ENCODE measurements at regions not wholly inside any gene's neighbourhood (a gene's known extent, or its start where the extent isn't known, plus 50 kb on each side); places are given as distances from the start of the nearest gene placed in this dataset.

GRCh38 chr2:67701011-67701410 lies 303.9 kb downstream of the ETAA1 start:
- Histone ChIP-seq H2AFZ (ENCODE audit: low read length) (no peak overlapping the region), H4K20me1 (ENCODE audit: insufficient read depth, low read length) (no peaks in the 10 kb centered on the region), H3K36me3 (replicated peaks in 1 of 2; ENCODE audit: control insufficient read depth in 1 of 2, insufficient read depth in 2 of 2, low read length in 2 of 2) (no peaks in the 10 kb centered on the region), H3K4me3 (replicated peaks in 1 of 3; ENCODE audit: insufficient read depth in 1 of 3, low read depth in 2 of 3, low read length in 3 of 3) (no peak overlapping the region), H3K9me3 (ENCODE audit: low read length) (no peaks in the 10 kb centered on the region), H3K79me2 (ENCODE audit: insufficient read depth, low read length) (no peaks in the 10 kb centered on the region), H3K4me2 (ENCODE audit: low read depth, low read length) (no peak overlapping the region), H3K27me3 (ENCODE audit: control insufficient read depth in 1 of 2, insufficient read depth in 2 of 2, low read length in 2 of 2) (no peaks in the 10 kb centered on the region), H3K27ac (ENCODE audit: extremely low read length, insufficient read depth, low read length) (no peak overlapping the region), H3K9ac (ENCODE audit: insufficient read depth, low read depth, low read length) (no peak overlapping the region), H3K4me1 (ENCODE audit: insufficient read depth, low read length) (no peaks in the 10 kb centered on the region)
- TF ChIP-seq ZNF253 (CRISPR knock-in tag; IDR thresholded peaks at IDR 0.05; ENCODE audit: borderline replicate concordance) (no peak), MAFF (IDR thresholded peaks at IDR 0.05; ENCODE audit: low read depth, low read length) (peak; percentile 53), MAFK (conservative IDR thresholded peaks at IDR 0.05 in 1 of 2, IDR thresholded peaks at IDR 0.05 in 1 of 2; ENCODE audit: low read length in 2 of 2) (peak; percentile 54 to 71; a peak in 3 of 4 replicates), HOXA9 (CRISPR knock-in tag; IDR thresholded peaks at IDR 0.05; ENCODE audit: borderline replicate concordance) (no peak), ZSCAN20 (CRISPR knock-in tag; IDR thresholded peaks at IDR 0.05; ENCODE audit: borderline replicate concordance) (no peak)
- FAIRE-seq (no peak), ATAC-seq (no peak), DNase-seq (ENCODE audit: low spot score) (no peak)
- intact Hi-C loops (cut with micrococcal nuclease; ENCODE audit: unreplicated experiment) = no loop called here
- in situ Hi-C loops (cut with HindIII; ENCODE audit: extremely low pct_ligation_motif_present, low pct_unique_long_range_greater_than_20kb) = no loop called here
- POLR2A ChIA-PET = no interaction called here
- CTCF ChIA-PET (ENCODE audit: low intra/inter-chr PET ratio, low total read pairs) = no interaction called here
- 62% methylated on average over 4 of the region's 4 CpGs for WGBS (ENCODE audit: low lambda C conversion rate)
- BruUV-seq (replicated peaks) = no TSS peak

DNA sequence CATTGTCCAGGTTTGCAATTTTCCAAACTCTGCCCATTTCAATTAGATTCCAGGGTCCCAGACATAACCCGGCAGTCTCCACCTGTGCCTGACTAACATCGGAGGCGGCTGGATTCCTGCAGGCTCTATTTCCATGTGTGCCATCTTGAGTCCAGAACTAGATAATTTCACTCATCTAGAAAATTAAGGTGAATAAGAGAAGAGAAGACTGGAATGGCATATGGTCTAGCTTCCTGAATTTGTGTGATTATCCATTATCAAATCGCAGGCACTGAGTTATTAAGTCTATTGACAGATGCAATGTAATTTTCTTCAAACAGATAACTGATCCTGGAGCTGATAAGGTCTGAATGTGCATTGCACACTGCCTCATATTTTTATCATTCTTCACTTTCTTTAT lies 305.2 kb downstream of the ETAA1 start:
- intact Hi-C loops (cut with micrococcal nuclease; ENCODE audit: unreplicated experiment) = no loop called here
- no peak for ATAC-seq
- Histone ChIP-seq H3K4me1 (ENCODE audit: insufficient read depth, low read length) (no peaks in the 10 kb centered on the region), H3K36me3 (replicated peaks in 1 of 2; ENCODE audit: control insufficient read depth in 1 of 2, insufficient read depth in 2 of 2, low read length in 2 of 2) (no peaks in the 10 kb centered on the region), H3K27ac (ENCODE audit: extremely low read length, insufficient read depth, low read length) (no peak overlapping the region), H3K27me3 (ENCODE audit: control insufficient read depth in 1 of 2, insufficient read depth in 2 of 2, low read length in 2 of 2) (no peaks in the 10 kb centered on the region), H2AFZ (ENCODE audit: low read length) (no peak overlapping the region), H3K9ac (ENCODE audit: insufficient read depth, low read depth, low read length) (no peak overlapping the region), H3K79me2 (ENCODE audit: insufficient read depth, low read length) (no peaks in the 10 kb centered on the region), H3K4me3 (replicated peaks in 1 of 3; ENCODE audit: insufficient read depth in 1 of 3, low read depth in 2 of 3, low read length in 3 of 3) (no peak overlapping the region), H4K20me1 (ENCODE audit: insufficient read depth, low read length) (no peaks in the 10 kb centered on the region), H3K4me2 (ENCODE audit: low read depth, low read length) (no peak overlapping the region), H3K9me3 (ENCODE audit: low read length) (no peaks in the 10 kb centered on the region)
- FAIRE-seq = no peak
- POLR2A ChIA-PET = no interaction called here
- in situ Hi-C loops (cut with HindIII; ENCODE audit: extremely low pct_ligation_motif_present, low pct_unique_long_range_greater_than_20kb) = no loop called here
- no TSS peak for BruUV-seq (replicated peaks)
- CTCF ChIA-PET (ENCODE audit: low intra/inter-chr PET ratio, low total read pairs) = no interaction called here
- WGBS (ENCODE audit: low lambda C conversion rate) = 61% methylated on average over 4 of the region's 4 CpGs
- DNase-seq (ENCODE audit: low spot score) = no peak
- no peak for TF ChIP-seq NFKBIZ (CRISPR knock-in tag; IDR thresholded peaks at IDR 0.05)
- TF ChIP-seq ZNF687 (CRISPR knock-in tag; IDR thresholded peaks at IDR 0.05) = no peak
- TF ChIP-seq SUZ12 (IDR thresholded peaks at IDR 0.05; ENCODE audit: low read depth, low read length) = no peak
- no peak for TF ChIP-seq THAP11 (CRISPR knock-in tag; IDR thresholded peaks at IDR 0.05)
- no peak for TF ChIP-seq CENPX (CRISPR knock-in tag; IDR thresholded peaks at IDR 0.05)
- TF ChIP-seq, protein P1, sequence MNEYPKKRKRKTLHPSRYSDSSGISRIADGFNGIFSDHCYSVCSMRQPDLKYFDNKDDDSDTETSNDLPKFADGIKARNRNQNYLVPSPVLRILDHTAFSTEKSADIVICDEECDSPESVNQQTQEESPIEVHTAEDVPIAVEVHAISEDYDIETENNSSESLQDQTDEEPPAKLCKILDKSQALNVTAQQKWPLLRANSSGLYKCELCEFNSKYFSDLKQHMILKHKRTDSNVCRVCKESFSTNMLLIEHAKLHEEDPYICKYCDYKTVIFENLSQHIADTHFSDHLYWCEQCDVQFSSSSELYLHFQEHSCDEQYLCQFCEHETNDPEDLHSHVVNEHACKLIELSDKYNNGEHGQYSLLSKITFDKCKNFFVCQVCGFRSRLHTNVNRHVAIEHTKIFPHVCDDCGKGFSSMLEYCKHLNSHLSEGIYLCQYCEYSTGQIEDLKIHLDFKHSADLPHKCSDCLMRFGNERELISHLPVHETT (CRISPR knock-in tag; conservative IDR thresholded peaks at IDR 0.05) = no peak
- TF ChIP-seq SYNCRIP (IDR thresholded peaks at IDR 0.05; ENCODE audit: insufficient read depth, low read depth, low read length) = no peak
- no peak for TF ChIP-seq AGO1 (IDR thresholded peaks at IDR 0.05; ENCODE audit: low read depth, low read length, poor library complexity, severe bottlenecking)
- no peak for TF ChIP-seq KLF11 (CRISPR knock-in tag; IDR thresholded peaks at IDR 0.05)
- TF ChIP-seq ZNF616 (CRISPR knock-in tag; IDR thresholded peaks at IDR 0.05; ENCODE audit: low read depth) = no peak
- TF ChIP-seq SIN3B (IDR thresholded peaks at IDR 0.05; ENCODE audit: low read length) = no peak
